ENCODE measurements at regions not wholly inside any gene's neighbourhood (a gene's known extent, or its start where the extent isn't known, plus 50 kb on each side); places are given as distances from the start of the nearest gene placed in this dataset.
"Not testable (repeated sequence)": the region's sequence is repeated elsewhere in the genome, so short reads cannot be mapped to it uniquely, and the experiment has no call there.

DNA sequence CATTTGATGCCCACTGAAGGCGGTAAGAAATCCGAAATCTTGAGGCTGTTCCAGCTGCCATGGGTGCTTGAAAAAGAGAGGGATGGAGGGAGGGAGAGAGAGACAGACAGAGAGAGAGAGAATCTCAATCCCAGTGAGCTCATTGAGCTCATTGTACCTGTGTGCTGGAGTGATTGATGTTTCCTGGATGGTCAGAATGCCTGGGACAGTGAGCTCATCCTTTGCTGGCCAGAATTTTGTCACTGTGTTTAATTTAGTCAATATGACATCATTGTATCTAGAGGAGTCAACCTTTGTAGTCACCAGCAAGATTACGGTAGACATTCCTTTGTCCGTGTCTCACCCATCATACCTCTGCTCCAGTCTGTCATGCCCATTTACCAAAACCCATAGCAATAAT is 625.4 kb upstream of the POM121L12 start:
- DNase-seq (ENCODE audit: extremely low read depth, low read depth) = no peak

DNA sequence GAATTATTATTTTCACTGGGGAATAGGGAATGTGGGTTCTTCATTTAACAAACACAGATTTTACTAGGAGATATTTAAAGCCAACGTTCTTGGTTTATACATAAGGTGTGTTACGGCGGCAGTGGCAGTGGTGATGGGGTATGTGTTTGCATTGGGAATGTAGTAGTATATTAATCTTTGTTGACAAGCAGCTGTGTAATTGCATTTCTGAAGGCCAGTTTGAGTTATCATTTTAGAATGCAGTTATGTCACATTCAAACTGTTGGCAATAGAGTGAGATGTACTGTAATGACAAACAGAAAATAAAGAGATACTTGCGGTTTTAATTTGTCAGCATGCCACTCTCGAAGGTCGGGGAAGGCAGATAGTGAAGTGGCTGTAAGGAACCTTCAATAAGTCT is 628.6 kb upstream of the POM121L12 start:
- DNase-seq (ENCODE audit: extremely low read depth, low read depth) = no peak

DNA sequence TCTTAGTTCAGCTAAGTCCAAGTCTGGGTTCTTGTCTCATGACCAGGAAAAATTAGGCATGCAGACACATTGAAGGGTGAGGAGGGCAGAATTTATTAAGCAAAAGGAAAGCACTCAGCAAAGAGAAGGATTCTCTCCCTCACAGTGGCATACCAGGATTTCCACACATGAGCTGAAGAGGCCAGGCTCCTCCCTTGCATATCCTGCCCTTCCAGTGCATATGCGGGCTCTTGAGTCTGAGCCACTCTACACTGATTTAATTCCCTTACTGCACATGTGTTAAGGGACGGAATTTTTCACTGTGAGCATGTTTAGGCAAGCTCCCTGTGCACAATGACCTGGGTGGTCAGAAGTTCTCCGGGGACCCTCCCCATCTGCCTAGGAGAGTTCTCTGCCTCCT is 652.7 kb upstream of the POM121L12 start:
- DNase-seq (ENCODE audit: extremely low read depth, low read depth) = no peak

DNA sequence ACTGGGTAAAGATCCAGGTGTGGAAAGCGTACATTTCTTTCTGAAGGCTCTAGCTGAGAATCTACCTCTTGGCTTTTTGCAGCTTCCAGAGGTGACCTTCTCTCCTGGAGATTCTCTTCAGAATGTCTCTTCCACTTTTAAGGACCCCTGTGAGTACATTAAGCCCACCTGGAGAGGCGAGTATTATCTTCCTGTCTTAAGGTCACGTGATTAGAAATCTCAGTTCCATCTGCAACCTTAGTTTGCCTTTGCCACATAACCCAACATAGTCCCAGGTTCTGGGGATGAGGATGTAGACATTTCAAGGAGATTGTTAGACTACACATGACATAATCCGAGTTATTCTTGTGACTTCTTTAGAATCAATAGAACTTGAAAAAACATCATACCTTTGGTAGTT is 665.5 kb upstream of the POM121L12 start:
- no peak for DNase-seq (ENCODE audit: extremely low read depth, low read depth)

DNA sequence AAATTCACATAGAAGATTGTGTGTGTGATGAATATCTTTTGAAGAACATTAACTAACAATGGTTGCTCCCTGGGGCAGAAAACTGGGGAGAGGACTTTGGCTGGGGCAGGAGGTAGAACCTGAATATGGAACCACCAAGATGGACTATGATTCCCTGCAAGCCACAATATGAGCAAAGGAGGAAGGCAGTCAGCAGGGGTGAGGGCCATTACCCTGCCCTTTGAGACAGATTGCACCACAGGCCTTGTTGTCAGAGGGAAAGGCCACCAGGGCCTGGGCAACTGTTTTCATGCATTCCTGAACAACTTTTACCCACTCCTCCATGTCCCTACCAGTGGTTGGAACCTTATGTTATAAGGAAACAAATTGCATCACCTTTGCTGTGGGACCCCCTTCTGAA is 670.1 kb upstream of the POM121L12 start:
- no peak for DNase-seq (ENCODE audit: extremely low read depth, low read depth)

DNA sequence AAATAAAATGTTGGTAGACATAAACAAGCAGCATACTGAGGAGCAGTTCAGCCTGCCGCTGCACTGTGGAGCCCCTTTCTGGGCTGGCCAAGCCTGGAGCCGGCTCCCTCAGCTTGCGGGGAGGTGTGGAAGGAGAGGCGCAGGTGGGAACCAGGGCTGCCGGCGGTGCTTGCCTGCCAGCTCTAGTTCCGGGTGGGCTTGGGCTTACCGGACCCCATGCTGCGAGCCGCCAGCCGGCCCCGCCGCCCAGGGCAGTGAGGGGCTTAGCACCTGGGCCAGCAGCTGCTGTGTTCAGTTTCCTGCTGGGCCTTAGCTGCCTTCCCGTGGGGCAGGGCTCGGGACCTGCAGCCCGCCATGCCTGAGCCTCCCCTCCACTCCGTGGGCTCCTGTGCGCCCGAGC is 672.9 kb upstream of the POM121L12 start:
- DNase-seq (ENCODE audit: extremely low read depth, low read depth) = no peak

DNA sequence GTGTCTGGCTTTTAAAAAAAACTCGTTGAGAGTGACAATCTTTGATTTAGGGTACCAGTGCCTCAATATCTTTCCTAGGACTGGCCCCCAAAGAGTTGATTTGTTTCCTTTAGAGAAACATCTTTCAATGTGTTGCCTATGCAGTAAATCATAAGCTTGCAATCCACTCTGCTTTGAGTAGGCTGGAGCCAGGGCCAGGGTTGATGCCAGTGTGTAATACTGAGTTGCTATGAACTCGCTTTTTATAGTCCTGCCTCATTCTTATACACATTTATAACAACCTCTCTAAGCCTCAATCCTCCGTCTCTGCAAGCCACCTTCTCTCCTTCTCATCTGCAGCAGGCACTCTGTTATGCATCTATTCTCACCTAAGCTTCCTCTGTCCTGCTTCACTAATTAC is 674.9 kb upstream of the POM121L12 start:
- DNase-seq (ENCODE audit: extremely low read depth, low read depth) = no peak

DNA sequence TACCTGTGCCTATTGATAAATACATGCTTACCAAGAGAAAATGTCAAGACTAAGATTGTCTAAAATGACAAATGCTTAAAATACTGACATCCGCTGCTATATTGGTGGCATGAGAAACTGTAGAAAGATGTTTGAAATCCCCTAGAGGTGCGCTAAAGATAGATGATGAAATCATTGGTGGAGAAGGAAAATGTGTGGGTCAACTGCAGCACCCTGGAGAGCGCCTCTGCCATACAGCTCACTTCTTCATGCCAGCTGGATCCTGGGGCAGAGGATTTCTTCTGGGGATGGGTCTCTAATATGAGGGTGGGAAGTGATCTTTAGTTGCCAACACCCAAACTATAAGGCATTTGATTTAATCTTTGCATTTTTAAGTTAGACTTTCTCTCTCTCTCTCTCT is 680.4 kb upstream of the POM121L12 start:
- DNase-seq (ENCODE audit: extremely low read depth, low read depth) = no peak

DNA sequence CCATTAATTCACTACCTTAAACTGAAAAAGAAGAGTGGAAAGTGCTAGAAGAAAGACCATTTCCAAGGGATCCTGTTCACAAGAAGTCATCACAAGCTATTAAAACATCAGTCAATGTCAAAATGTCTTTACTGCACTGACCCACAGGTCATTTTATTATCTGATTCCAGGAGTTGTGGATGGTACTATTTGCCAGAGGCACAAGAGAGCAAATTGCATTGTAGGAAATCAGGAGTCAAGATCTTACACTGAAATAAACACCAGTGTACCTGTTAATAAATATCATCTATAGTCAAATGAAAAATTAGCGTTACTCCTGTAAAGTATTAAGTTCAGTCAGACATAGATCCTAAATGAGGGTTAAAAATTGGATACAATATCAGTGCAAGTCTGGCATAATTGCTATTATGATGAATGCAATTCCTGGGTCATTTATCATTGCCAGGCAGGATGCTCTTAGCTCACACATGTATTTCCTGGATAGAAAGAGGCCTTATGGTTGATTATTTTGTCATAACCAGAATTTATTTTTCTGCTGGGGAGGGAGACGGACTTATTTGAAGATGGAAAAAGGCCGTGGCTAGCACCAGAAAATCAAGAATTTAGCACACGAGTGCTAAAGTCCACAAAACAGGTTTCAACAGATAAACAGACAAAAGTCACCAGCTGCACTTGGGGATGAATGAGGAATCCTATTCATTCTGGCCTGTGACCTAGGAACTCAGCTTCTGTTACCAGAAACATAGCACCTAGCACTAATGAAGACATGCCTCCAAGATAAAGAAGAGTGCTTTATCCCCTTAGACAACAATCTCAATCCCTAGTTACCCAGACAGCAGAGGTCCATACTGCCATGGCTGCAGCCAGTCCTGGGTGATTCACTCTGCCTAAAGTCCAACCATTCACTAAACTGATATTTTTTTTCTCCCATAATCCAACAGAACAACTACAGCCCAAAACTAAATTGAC is 683.1 kb upstream of the POM121L12 start:
- DNase-seq (ENCODE audit: extremely low read depth, low read depth) = no peak

DNA sequence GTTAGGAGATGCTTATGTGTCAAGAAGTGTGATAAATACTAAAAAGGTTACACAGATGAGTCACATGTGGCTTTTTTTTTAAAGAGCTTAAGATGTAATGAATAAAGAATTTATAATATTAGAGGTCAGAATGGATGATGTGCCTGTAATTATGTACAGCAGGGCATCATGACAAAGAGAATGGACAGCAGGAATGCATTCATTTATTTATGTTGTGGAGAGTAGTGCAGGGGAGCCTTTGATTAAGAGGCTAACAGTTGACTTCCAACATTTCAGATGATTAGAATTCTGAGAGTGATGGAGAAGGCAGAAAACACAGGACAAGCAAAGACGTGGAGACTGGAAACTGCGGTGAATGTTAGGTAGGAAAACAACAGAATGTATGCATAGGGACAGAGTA is 691.4 kb upstream of the POM121L12 start:
- no peak for DNase-seq (ENCODE audit: extremely low read depth, low read depth)

DNA sequence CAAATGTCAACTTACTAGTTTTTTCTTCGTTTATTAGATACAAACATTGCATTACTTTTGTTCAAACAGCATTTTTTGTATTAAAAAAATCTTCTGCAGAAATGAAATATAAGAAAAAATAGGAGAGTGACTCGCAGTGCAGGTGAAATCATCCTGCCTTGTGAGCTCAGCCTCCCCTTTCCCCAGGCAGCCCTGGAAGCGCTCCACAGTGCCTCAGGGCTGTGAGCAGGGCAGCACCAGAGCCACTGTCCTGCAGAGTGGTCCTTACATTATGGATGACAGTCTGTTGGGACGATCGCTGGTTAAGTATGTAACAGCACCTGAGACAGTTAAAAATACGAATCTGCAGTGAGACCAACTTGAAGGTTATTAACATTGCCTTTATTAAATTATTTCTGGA is 695.4 kb upstream of the POM121L12 start:
- no peak for DNase-seq (ENCODE audit: extremely low read depth, low read depth)

DNA sequence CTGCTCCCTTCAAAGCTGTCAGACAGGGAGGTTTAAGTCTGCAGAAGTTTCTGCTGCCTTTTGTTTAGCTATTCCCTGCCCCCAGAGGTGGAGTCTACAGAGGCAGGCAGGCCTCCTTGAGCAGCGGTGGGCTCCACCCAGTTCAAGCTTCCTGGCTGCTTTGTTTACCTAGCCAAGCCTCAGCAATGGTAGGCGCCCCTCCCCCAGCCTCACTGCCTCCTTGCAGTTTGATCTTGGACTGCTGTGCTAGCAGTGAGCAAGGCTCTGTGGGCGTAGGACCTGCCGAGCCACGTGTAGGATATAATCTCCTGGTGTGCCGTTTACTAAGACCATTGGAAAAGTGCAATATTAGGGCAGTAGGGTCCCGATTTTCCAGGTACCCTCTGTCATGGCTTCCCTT is 707.1 kb upstream of the POM121L12 start:
- DNase-seq (ENCODE audit: extremely low read depth, low read depth) = not testable (repeated sequence)

DNA sequence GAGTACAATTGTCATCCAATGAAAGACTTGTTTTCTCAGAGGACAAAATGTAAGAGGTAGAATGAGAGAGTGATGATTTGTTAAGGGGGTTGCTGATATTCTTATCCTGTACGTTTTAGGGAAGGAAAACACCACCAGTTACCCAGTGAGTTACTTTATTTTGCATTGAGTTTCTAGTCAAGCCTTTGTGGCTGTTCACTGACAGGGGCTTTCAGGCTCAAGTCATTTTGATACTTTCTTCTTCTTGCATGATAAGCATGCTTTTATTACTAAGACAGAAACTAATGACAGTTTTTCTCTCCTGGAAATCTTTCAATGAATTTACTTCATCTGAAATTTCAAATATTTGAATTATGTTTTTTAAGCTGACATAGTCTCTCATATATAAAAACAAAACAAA is 710.2 kb upstream of the POM121L12 start:
- no peak for DNase-seq (ENCODE audit: extremely low read depth, low read depth)

DNA sequence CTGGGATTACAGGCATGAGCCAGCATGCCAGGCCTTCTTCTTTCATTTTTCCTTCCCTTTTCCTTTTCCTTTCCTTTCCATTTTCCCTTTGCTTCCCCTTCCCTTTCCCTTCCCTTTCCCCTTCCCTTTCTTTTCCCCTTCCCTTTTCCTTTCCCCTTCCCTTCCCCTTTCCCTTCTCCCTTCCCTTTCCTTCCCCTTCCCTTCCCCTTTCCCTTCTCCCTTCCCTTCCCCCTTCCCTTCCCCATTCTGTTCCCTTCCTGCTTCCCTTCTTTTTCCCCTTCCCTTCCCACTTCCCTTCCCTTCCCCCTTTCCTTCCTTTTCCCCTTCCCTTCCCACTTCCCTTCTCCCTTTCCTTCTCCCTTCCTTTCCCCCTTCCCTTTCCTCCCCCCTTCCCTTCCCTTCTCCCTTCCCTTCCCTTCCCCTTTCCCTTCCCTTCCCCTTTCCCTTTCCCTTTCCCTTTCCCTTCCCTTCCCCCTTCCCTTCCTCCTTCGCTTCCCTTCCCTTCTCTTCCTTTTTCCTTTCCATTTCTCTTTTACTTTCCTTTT is 712.2 kb upstream of the POM121L12 start:
- DNase-seq (ENCODE audit: extremely low read depth, low read depth) = no peak

DNA sequence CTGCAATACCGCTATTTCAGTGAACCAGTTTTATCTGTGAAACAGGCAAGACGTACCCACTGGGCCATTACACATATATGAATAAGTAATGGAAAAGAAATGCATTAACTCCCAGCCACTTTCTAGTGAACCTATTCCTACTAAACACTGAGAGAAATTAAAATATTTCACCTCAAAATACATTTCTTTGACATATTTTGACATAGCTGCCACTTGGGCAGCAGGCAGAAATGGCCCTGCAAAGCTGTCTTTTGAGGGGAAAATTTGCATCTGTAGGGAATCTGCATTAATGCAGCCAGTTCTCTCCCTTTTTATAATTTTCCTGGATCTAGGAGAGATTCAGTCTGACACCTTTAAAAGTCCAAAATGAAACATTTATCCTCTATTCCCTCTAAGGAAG is 714.8 kb upstream of the POM121L12 start:
- no peak for DNase-seq (ENCODE audit: extremely low read depth, low read depth)

DNA sequence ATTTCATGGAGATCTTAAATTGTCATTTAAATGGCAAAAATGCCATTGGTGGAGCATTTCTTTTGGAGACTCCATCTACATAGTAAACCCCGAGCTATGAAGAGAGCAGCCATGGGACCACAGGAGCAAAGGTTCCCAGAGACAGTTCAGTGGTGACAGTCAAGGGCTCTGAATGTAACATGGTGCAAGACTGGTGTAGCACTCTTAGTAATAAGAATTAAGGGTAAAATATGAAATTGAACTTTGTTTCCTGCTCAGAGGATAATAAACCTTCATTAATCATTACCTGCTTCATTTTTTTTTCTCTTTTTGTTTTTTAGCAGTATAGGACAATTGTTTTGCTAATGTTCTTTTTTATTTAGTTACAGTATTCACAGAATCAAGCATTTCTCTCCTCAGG is 717.5 kb upstream of the POM121L12 start:
- no peak for DNase-seq (ENCODE audit: extremely low read depth, low read depth)

DNA sequence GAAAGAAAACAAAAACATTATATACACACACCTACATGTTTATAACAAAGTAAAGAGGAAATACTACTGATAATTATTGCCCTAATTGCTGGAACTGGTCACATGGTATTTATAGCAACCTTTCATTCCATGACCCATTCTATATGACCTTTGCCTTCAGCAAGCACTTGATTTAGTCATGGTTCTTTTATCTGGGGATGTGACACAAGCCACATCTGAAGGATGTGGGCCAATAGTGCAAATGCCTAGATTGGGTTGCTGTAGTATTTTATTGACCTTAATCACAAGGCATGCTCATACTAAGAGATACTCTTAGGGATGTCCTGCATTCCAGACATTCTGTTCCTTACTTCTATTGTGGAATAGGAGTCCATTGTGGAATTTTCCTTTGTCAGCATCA is 723.5 kb upstream of the POM121L12 start:
- DNase-seq (ENCODE audit: extremely low read depth, low read depth) = no peak

DNA sequence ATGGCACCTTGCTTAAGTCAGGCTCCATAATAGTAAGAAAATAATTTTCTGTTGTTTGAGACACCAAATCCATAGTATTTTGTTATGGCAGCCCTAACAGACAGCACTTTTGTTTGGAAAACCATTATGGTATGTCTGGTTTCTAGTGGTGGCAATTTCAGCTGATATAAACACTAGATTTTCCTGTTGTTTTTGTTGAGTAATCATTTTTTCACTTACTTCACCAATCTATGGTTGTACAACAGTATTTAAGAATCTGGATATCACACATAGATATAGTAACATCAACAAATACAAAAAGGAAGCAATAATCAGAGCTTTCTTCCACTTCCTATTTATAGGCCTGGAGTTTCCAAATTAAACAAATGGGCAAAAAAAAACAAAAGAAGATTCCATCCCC is 725.8 kb upstream of the POM121L12 start:
- no peak for DNase-seq (ENCODE audit: extremely low read depth, low read depth)

DNA sequence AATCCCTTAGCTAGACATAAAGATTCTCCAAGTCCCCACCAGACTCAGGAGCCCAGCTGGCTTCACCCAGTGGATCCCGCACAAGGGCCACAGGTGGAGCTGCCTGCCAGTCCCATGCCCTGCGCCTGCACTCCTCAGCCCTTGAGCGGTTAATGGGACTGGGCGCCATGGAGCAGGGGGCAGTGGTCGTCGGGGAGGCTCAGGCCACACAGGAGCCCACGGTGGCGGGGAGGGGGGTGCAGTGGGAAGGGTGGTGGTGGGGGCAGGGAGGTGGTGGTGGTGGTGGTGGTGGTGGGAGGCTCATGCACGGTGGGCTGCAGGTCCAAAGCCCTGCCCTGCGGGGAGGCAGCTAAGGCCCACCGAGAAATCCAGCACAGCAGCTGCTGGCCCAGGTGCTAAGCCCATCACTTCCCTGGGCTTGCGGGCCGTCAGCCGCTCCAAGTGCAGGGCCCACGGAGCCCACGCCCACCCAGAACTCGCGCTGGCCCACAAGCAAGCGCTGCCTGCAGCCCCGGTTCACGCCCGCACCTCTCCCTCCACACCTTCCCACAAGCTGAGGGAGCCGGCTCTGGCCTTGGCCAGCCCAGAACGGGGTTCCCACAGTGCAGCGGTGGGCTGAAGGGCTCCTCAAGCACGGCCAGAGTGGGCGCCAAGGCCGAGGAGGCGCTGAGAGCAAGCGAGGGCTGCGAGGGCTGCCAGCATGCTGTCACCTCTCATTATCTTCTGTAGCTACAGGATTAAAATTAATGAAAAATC is 732.5 kb upstream of the POM121L12 start:
- DNase-seq (ENCODE audit: extremely low read depth, low read depth) = no peak

DNA sequence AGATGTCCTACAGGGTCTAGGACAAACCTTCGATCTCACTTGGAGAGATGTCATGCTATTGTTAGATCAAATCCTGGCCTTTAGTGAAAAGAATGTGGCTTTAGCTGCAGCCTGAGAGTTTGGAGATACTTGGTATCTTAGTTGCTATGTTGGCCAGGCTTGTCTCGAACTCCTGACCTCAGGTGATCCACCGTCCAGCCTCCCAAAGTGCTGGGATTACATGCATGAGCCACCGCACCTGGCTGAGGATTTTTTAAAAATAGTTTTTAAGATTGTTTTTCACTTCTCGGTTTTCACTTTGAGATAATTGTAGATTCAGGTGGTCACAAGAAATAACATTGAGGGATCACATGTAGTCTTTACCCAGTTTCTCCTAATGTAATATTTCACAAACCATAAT is 738.3 kb upstream of the POM121L12 start:
- no peak for DNase-seq (ENCODE audit: extremely low read depth, low read depth)

DNA sequence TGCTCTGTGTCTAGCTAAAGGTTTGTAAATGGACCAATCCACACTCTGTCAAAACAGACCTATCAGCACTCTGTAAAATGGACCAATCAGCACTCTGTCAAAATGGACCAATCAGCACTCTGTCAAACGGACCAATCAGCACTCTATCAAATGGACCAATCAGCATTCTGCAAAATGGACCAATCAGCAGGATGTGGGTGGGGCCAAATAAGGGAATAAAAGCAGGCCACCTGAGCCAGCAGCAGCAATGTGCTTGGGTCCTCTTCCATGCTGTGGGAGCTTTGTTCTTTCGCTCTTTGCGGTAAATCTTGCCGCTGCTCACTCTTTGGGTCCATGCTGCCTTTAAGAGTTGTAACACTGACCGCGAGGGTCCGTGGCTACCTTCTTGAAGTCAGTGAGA is 740.5 kb upstream of the POM121L12 start:
- no peak for DNase-seq (ENCODE audit: extremely low read depth, low read depth)

DNA sequence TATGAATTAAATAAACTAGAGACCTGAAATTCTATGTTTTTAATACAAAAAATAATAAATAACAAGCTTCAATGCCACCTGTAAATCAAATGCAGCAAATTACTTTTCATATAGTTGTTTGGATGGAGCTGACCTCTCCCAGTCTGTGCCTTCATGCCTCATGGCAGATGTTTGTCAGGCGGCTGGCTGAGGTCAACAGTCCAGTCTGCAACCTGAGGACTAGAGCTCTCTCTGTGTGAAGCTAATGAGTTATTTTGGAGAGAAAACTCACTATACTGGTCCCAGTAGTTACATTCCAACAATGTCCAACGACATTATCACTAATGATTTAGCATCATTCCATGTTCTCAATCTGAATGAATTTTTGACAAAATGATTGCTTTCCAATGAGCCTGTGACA is 746.2 kb upstream of the POM121L12 start:
- DNase-seq (ENCODE audit: extremely low read depth, low read depth) = no peak
